ENCODE measurements at regions not wholly inside any gene's neighbourhood (a gene's known extent, or its start where the extent isn't known, plus 50 kb on each side); places are given as distances from the start of the nearest gene placed in this dataset.

DNA sequence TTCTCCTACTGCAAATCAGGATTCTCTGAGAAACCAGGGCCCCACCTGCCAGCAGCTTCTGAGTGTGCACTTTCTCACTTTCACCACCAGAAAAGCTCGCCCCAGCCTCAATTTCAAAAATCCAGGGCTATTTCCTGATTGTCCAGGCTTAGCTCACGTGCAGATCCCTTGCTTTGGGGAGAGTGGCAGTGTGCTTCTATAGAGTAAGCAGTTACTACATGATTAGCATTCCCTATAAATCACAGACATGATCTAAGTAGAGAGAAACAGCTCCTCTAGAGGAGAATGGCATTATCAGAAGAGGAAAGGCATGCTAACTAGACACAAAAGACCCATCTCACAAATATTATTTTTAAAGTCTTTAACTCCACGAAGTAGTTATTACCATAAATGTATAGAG is 456.0 kb upstream of the PKN2 start:
- H3K4me3 ChIP-seq: no peak overlapping the region
- no peak for ATAC-seq
- no peak for TF ChIP-seq POLR2A (IDR thresholded peaks at IDR 0.05)
- TF ChIP-seq, protein P1, sequence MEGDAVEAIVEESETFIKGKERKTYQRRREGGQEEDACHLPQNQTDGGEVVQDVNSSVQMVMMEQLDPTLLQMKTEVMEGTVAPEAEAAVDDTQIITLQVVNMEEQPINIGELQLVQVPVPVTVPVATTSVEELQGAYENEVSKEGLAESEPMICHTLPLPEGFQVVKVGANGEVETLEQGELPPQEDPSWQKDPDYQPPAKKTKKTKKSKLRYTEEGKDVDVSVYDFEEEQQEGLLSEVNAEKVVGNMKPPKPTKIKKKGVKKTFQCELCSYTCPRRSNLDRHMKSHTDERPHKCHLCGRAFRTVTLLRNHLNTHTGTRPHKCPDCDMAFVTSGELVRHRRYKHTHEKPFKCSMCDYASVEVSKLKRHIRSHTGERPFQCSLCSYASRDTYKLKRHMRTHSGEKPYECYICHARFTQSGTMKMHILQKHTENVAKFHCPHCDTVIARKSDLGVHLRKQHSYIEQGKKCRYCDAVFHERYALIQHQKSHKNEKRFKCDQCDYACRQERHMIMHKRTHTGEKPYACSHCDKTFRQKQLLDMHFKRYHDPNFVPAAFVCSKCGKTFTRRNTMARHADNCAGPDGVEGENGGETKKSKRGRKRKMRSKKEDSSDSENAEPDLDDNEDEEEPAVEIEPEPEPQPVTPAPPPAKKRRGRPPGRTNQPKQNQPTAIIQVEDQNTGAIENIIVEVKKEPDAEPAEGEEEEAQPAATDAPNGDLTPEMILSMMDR (IDR thresholded peaks at IDR 0.05 in 4 of 5, conservative IDR thresholded peaks at IDR 0.05 in 1 of 5): no peak
- H3K9me3 ChIP-seq: no peaks in the 10 kb centered on the region
- H3K4me1 ChIP-seq: no peaks in the 10 kb centered on the region
- DNase-seq: no peak
- in situ Hi-C loops (cut with MboI; ENCODE audit: low sequenced_read_pairs in 4 of 4): no loop called here
- intact Hi-C loops (cut with DNase I; ENCODE audit: low total_unique reads): no loop called here
- H3K36me3 ChIP-seq: no peaks in the 10 kb centered on the region
- H3K27ac ChIP-seq: no peak overlapping the region
- no peaks in the 10 kb centered on the region for H3K27me3 ChIP-seq

DNA sequence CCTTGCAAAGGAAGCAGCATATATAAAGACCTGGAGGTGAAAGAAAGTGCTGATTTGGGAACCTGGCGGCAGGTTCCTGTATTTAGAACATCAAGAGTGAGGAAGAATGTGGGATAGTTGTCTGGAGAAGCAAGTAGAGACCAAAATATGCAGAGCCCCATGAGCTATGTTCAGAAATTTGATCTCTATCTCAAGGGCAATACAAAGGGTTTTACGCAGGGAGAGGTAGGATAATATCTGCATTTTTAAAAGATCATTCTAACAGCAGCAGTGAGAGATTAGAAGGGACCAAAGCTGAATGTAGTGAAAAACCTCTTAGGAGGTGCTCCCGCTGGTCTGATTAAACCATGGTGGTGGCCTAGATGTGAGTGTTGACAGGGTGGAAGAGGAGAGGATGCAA is 453.9 kb upstream of the PKN2 start:
- no peak overlapping the region for H3K27ac ChIP-seq
- ATAC-seq: no peak
- no peaks in the 10 kb centered on the region for H3K36me3 ChIP-seq
- intact Hi-C loops (cut with DNase I; ENCODE audit: low total_unique reads) (no loop called here), in situ Hi-C loops (cut with MboI; ENCODE audit: low sequenced_read_pairs in 4 of 4) (no loop called here)
- H3K9me3 ChIP-seq: no peaks in the 10 kb centered on the region
- no peak for DNase-seq
- H3K27me3 ChIP-seq: no peaks in the 10 kb centered on the region
- H3K4me3 ChIP-seq: no peak overlapping the region
- TF ChIP-seq, protein P1 (IDR thresholded peaks at IDR 0.05 in 4 of 5, conservative IDR thresholded peaks at IDR 0.05 in 1 of 5): no peak
- TF ChIP-seq POLR2A (IDR thresholded peaks at IDR 0.05): no peak
- H3K4me1 ChIP-seq: no peaks in the 10 kb centered on the region

DNA sequence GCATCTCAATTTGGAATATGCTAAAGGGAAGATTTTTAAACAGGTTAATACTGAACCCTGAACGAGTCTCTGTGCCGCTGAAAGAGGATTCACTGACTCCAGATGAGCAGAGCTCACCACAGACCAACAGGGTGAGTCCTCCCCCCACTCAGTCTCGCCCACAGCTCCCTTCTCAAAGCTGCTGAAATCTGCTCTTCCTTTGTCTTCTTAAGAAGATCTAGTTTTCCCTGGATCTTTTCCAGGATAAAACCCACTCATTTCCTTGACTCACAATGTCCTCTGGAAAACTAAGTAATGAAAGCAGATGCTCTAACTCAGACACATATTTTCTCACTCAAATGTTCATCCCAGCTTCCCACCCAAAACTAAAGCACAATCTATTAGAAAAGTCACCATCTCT is 447.0 kb upstream of the PKN2 start:
- Histone ChIP-seq H3K4me3 (no peak overlapping the region), H3K9me3 (no peaks in the 10 kb centered on the region), H3K27ac (no peak overlapping the region), H3K4me1 (no peaks in the 10 kb centered on the region), H3K36me3 (no peaks in the 10 kb centered on the region), H3K27me3 (peaks cover 0 to 2% (median 0%) of the 10 kb centered on the region in 3 donors)
- no peak for ATAC-seq
- TF ChIP-seq, protein P1 (IDR thresholded peaks at IDR 0.05 in 4 of 5, conservative IDR thresholded peaks at IDR 0.05 in 1 of 5): no peak
- no peak for TF ChIP-seq POLR2A (IDR thresholded peaks at IDR 0.05)
- in situ Hi-C loops (cut with MboI; ENCODE audit: low sequenced_read_pairs in 4 of 4) (no loop called here), intact Hi-C loops (cut with DNase I; ENCODE audit: low total_unique reads) (no loop called here)
- no peak for DNase-seq

DNA sequence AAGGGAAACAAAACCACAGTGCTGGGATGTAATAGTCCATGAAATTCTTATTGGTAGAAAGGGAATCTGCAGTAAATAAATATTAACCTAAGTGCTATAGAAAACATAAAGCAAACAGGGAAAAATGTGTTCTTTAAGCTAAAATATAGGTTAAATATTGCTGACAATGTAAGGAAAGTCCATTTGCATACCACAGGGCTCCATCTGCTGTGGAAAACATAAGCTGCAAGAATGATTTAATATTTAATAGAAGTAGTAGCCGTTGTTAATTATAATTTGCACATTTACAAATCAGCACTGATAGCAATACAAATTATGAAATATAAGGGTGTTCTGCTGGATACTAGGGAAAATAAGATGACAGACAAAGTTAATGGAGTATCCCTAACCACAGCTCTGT is 444.9 kb upstream of the PKN2 start:
- peaks cover 0 to 2% (median 0%) of the 10 kb centered on the region in 3 donors for H3K27me3 ChIP-seq
- DNase-seq (no peak), ATAC-seq (no peak)
- no peaks in the 10 kb centered on the region for H3K4me1 ChIP-seq
- H3K36me3 ChIP-seq: no peaks in the 10 kb centered on the region
- no peaks in the 10 kb centered on the region for H3K9me3 ChIP-seq
- intact Hi-C loops (cut with DNase I; ENCODE audit: low total_unique reads): no loop called here
- in situ Hi-C loops (cut with MboI; ENCODE audit: low sequenced_read_pairs in 4 of 4): no loop called here
- TF ChIP-seq, protein P1 (IDR thresholded peaks at IDR 0.05 in 4 of 5, conservative IDR thresholded peaks at IDR 0.05 in 1 of 5): no peak
- no peak for TF ChIP-seq POLR2A (IDR thresholded peaks at IDR 0.05)
- H3K27ac ChIP-seq: no peak overlapping the region
- H3K4me3 ChIP-seq: no peak overlapping the region

DNA sequence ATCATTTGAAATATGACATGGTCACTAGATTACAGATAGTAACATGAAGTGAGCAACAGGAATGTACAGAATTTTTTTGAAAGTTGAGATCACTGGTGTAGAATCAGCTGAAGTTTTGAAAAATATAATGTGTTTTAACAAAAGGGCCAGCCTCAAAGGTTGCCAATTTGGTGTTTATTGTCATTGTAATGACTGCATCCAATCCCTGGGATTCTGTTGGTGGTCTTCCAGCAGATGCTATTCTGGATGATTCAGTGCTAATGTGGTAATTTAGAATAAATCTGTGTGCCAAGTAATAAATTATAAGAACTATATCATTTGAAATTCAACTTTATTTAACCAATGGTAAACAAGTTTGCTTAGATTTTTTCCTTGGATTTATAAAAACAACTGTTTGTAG is 436.4 kb upstream of the PKN2 start:
- Histone ChIP-seq H3K27me3 (no peaks in the 10 kb centered on the region), H3K4me1 (no peaks in the 10 kb centered on the region), H3K36me3 (no peaks in the 10 kb centered on the region), H3K9me3 (no peaks in the 10 kb centered on the region), H3K4me3 (no peak overlapping the region), H3K27ac (no peak overlapping the region)
- no peak for ATAC-seq
- no peak for DNase-seq
- intact Hi-C loops (cut with DNase I; ENCODE audit: low total_unique reads) (no loop called here), in situ Hi-C loops (cut with MboI; ENCODE audit: low sequenced_read_pairs in 4 of 4) (no loop called here)
- TF ChIP-seq POLR2A (IDR thresholded peaks at IDR 0.05): no peak
- TF ChIP-seq, protein P1 (IDR thresholded peaks at IDR 0.05 in 4 of 5, conservative IDR thresholded peaks at IDR 0.05 in 1 of 5): no peak

All from gastrocnemius medialis (tissue), 4 donors.